Endothelial cell of umbilical vein (primary cell): ENCODE measurements at regions not wholly inside any gene's neighbourhood (a gene's known extent, or its start where the extent isn't known, plus 50 kb on each side); places are given as distances from the start of the nearest gene placed in this dataset.

Experiments
- BruUV-seq: library from RNA; stranded (reverse); fragments of 400-500 nt; replicated peaks from 2 replicates; lab custom pipeline; 2021; lab: Mats Ljungman, UMichigan
- CTCF ChIA-PET: fragments of 300-600, 350-600 bp; sonication (Branson Sonifier 250); formaldehyde crosslinking; loops from one replicate; lab custom pipeline; 2021; ENCODE audit warnings: antibody characterized with exemption, inconsistent platforms; lab: Charles Lee
- POLR2A ChIA-PET: fragments of 300-600, 350-600 bp; sonication (Branson Sonifier 250); formaldehyde crosslinking; loops from one replicate; lab custom pipeline; 2021; ENCODE audit warnings: antibody characterized with exemption, inconsistent platforms; lab: Charles Lee
- DNase-seq: peaks from one replicate; pipeline ENCODE4 v3.0.0-alpha.2; 2011; ENCODE audit warnings: low read depth, low spot score
- FAIRE-seq: peaks from 2 replicates; lab custom pipeline; 2011; peaks lifted over from hg19 to GRCh38; lab: Jason Lieb, UNC
- H2AFZ ChIP-seq: 2 replicates; pipeline ENCODE4 v1.6.0; 2012; ENCODE audit warnings: low read depth, low read length, control low read depth, inconsistent platforms
- H3K27ac ChIP-seq: 2 replicates; pipeline ENCODE4 v1.5.1; 2011; ENCODE audit warnings: low read depth, mild to moderate bottlenecking, control low read depth, low read length, moderate library complexity; ENCODE audit not compliant: insufficient read depth
- H3K27me3 ChIP-seq, 2 experiments: 2 replicates each; pipeline versions ENCODE4 v1.6.0 to v1.6.1; 2011; ENCODE audit warnings: low read length in 2 of 2, mixed read lengths in 1 of 2; ENCODE audit not compliant: control insufficient read depth in 2 of 2, insufficient read depth in 2 of 2
- H3K36me3 ChIP-seq, 2 experiments: 2 replicates in 1 of 2; 3 replicates in 1 of 2; pipeline ENCODE4 v1.5.1; 2011; ENCODE audit warnings: low read length in 2 of 2, mild to moderate bottlenecking in 1 of 2, moderate library complexity in 1 of 2; ENCODE audit not compliant: control insufficient read depth in 2 of 2, insufficient read depth in 2 of 2; ENCODE audit errors: extremely low read depth in 1 of 2
- H3K4me1 ChIP-seq: 3 replicates; pipeline ENCODE4 v1.5.1; 2011; ENCODE audit warnings: mild to moderate bottlenecking, low read length; ENCODE audit not compliant: control insufficient read depth, insufficient read depth; ENCODE audit errors: extremely low read depth
- H3K4me2 ChIP-seq: 2 replicates; pipeline ENCODE4 v1.6.1; 2011; ENCODE audit warnings: low read length, control low read depth, mixed read lengths; ENCODE audit not compliant: insufficient read depth
- H3K4me3 ChIP-seq, 3 experiments: fragments of 200-600 bp in 1 of 3; sonication (generic), shearing (Covaris generic) in 1 of 3; replicated peaks in 1 of 3; 2 replicates each; pipeline ENCODE4 v1.5.1; 2011 to 2016; ENCODE audit warnings: control low read depth in 3 of 3, low read length in 3 of 3, mild to moderate bottlenecking in 2 of 3, inconsistent platforms in 1 of 3, low read depth in 1 of 3, moderate library complexity in 1 of 3; ENCODE audit not compliant: insufficient read depth in 1 of 3
- H3K79me2 ChIP-seq: 2 replicates; pipeline ENCODE4 v1.6.0; 2012; ENCODE audit warnings: low read length, inconsistent platforms; ENCODE audit not compliant: control insufficient read depth, insufficient read depth
- H3K9ac ChIP-seq: replicated peaks from 2 replicates; pipeline ENCODE3; 2011; ENCODE audit warnings: low read length, control low read depth; ENCODE audit not compliant: insufficient read depth; ENCODE audit errors: extremely low read depth
- H3K9me1 ChIP-seq: replicated peaks from 3 replicates; pipeline ENCODE4 v1.6.0; 2011; ENCODE audit warnings: mild to moderate bottlenecking, low read length; ENCODE audit not compliant: control insufficient read depth, insufficient read depth; ENCODE audit errors: extremely low read depth
- H3K9me3 ChIP-seq: replicated peaks from 2 replicates; pipeline ENCODE4 v1.5.1; 2012; ENCODE audit warnings: low read length, inconsistent platforms; ENCODE audit not compliant: control insufficient read depth, insufficient read depth
- H4K20me1 ChIP-seq: replicated peaks from 2 replicates; pipeline ENCODE3; 2011; ENCODE audit warnings: mild to moderate bottlenecking, low read length; ENCODE audit not compliant: control insufficient read depth, insufficient read depth; ENCODE audit errors: extremely low read depth
- EZH2 ChIP-seq: IDR thresholded peaks from 2 replicates; pipeline ENCODE4 v1.6.1; 2012; ENCODE audit warnings: borderline replicate concordance, low read depth, mild to moderate bottlenecking, moderate library complexity, low read length, inconsistent platforms; ENCODE audit not compliant: severe bottlenecking
- FOS ChIP-seq: IDR thresholded peaks from 2 replicates; pipeline ENCODE4 v1.6.1; 2011; ENCODE audit warnings: mild to moderate bottlenecking, low read length, moderate library complexity, borderline replicate concordance; ENCODE audit not compliant: insufficient read depth
- GATA2 ChIP-seq: IDR thresholded peaks from 2 replicates; pipeline ENCODE4 v1.7.0; 2011; ENCODE audit warnings: low read depth, mild to moderate bottlenecking, moderate library complexity, mixed read lengths, low read length; ENCODE audit not compliant: insufficient read length, insufficient read depth
- JUN ChIP-seq: IDR thresholded peaks from 2 replicates; pipeline ENCODE4 v1.6.1; 2011; ENCODE audit warnings: borderline replicate concordance, low read depth; ENCODE audit not compliant: insufficient read length, insufficient read depth
- MYC ChIP-seq: IDR thresholded peaks from one replicate; pipeline ENCODE4 v1.6.1; 2011; ENCODE audit warnings: mild to moderate bottlenecking, low read depth, low read length
- POLR2A ChIP-seq: IDR thresholded peaks from 2 replicates; pipeline ENCODE4 v1.6.1; 2012; ENCODE audit warnings: low read depth, mild to moderate bottlenecking, control low read depth, low read length
- dilution Hi-C: fragments of 300-500 bp; cut with MboI; formaldehyde crosslinking; loops from one replicate; pipeline ENCODE4 v1.15.0; 2019; ENCODE audit warnings: low sequenced_read_pairs; ENCODE audit not compliant: extremely low pct_ligation_motif_present
- intact Hi-C: fragments of 100-400 bp; cut with micrococcal nuclease; formaldehyde crosslinking; loops from one replicate; pipeline ENCODE4 v1.10.0; 2022
- TF ChIP-seq, protein P1 (sequence below), 2 donors: IDR thresholded peaks; 1 replicate in 1 of 2; 2 replicates in 1 of 2; pipeline ENCODE4 v1.5.1; 2011; ENCODE audit warnings: low read length in 2 of 2, mild to moderate bottlenecking in 2 of 2, moderate library complexity in 2 of 2, control low read depth in 1 of 2, inconsistent platforms in 1 of 2, low read depth in 1 of 2; ENCODE audit not compliant: insufficient read depth in 1 of 2; ENCODE audit errors: extremely low read depth in 1 of 2
- TF ChIP-seq, protein P2 (sequence below): IDR thresholded peaks from 2 replicates; pipeline ENCODE4 v1.6.1; 2011; ENCODE audit not compliant: insufficient read depth, insufficient read length

DNA sequence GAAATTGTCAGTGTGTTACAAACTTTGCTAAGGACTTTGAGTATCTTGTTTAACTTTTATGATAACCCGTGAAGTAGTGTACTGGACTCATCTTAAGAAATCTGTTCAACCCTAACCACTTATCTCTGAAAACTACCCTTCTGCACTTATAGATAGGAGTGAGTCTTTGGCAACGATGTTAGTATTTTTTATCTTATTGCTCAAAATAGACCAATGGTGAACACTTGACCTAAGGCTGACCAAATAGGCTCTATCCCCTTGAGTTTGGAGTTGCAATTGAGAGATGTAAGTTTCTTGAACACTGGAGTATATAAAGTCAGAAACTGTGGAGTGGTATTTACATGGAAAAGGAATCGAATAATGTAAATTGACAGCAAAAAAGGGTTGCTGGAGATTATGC, 786.1 kb downstream of the TMTC2 start:
- FAIRE-seq: no peak
- dilution Hi-C loops (no loop called here), intact Hi-C loops (no loop called here)
- Histone ChIP-seq H3K27ac (no peak overlapping the region), H3K4me2 (no peak overlapping the region), H3K9me3 (no peaks in the 10 kb centered on the region), H3K4me1 (no peaks in the 10 kb centered on the region), H2AFZ (no peak overlapping the region), H4K20me1 (no peaks in the 10 kb centered on the region), H3K9me1 (no peaks in the 10 kb centered on the region), H3K36me3 (no peaks in the 10 kb centered on the region), H3K4me3 (no peak overlapping the region), H3K9ac (no peak overlapping the region), H3K27me3 (no peaks in the 10 kb centered on the region), H3K79me2 (no peaks in the 10 kb centered on the region)
- BruUV-seq: no TSS peak
- no peak for TF ChIP-seq GATA2
- no peak for TF ChIP-seq POLR2A
- no peak for TF ChIP-seq FOS
- TF ChIP-seq EZH2: no peak
- TF ChIP-seq MYC: no peak
- TF ChIP-seq, protein P1, sequence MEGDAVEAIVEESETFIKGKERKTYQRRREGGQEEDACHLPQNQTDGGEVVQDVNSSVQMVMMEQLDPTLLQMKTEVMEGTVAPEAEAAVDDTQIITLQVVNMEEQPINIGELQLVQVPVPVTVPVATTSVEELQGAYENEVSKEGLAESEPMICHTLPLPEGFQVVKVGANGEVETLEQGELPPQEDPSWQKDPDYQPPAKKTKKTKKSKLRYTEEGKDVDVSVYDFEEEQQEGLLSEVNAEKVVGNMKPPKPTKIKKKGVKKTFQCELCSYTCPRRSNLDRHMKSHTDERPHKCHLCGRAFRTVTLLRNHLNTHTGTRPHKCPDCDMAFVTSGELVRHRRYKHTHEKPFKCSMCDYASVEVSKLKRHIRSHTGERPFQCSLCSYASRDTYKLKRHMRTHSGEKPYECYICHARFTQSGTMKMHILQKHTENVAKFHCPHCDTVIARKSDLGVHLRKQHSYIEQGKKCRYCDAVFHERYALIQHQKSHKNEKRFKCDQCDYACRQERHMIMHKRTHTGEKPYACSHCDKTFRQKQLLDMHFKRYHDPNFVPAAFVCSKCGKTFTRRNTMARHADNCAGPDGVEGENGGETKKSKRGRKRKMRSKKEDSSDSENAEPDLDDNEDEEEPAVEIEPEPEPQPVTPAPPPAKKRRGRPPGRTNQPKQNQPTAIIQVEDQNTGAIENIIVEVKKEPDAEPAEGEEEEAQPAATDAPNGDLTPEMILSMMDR (IDR thresholded peaks at IDR 0.05; ENCODE audit: extremely low read depth in 1 of 2, insufficient read depth in 1 of 2, low read depth in 1 of 2, low read length in 2 of 2): no peak
- TF ChIP-seq JUN: no peak
- TF ChIP-seq, protein P2, sequence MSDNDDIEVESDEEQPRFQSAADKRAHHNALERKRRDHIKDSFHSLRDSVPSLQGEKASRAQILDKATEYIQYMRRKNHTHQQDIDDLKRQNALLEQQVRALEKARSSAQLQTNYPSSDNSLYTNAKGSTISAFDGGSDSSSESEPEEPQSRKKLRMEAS: no peak
- POLR2A ChIA-PET: no interaction called here
- no peak for DNase-seq
- CTCF ChIA-PET: no interaction called here
